ENCODE measurements at regions not wholly inside any gene's neighbourhood (a gene's known extent, or its start where the extent isn't known, plus 50 kb on each side); places are given as distances from the start of the nearest gene placed in this dataset.

- POLR2A ChIA-PET (ENCODE audit: unreplicated experiment): no interaction called here
- BruUV-seq (replicated peaks): no TSS peak
- Histone ChIP-seq H3K14ac (replicated peaks; ENCODE audit: low read depth, low read length) (no peak overlapping the region), H3K4ac (ENCODE audit: low read depth, low read length) (no peak overlapping the region), H4K8ac (ENCODE audit: low read depth in 2 of 2, low read length in 2 of 2) (no peak overlapping the region), H3K79me1 (ENCODE audit: low read depth in 1 of 2, low read length in 2 of 2) (no peaks in the 10 kb centered on the region), H3K4me3 (ENCODE audit: insufficient read depth, low read depth, low read length) (no peak overlapping the region), H2BK20ac (ENCODE audit: low read depth, low read length) (no peak overlapping the region), H3K36me3 (ENCODE audit: control insufficient read depth, insufficient read depth, low read length) (no peaks in the 10 kb centered on the region), H3K9me1 (ENCODE audit: insufficient read depth, low read length) (no peaks in the 10 kb centered on the region), H3K4me1 (ENCODE audit: control insufficient read depth, insufficient read depth, low read length) (no peaks in the 10 kb centered on the region), H3K9me3 (ENCODE audit: control insufficient read depth, insufficient read depth, low read length) (peaks cover 7% of the 10 kb centered on the region), H2AK5ac (ENCODE audit: low read depth, low read length) (no peak overlapping the region), H2BK15ac (ENCODE audit: low read depth, low read length) (no peak overlapping the region), H3K23ac (ENCODE audit: low read depth, low read length) (no peak overlapping the region), H3K56ac (ENCODE audit: extremely low read depth, insufficient read depth, low read length) (no peak overlapping the region), H2AK9ac (replicated peaks; ENCODE audit: low read depth, low read length, poor library complexity) (no peak overlapping the region), H2BK5ac (ENCODE audit: low read depth, low read length, poor library complexity, severe bottlenecking) (no peak overlapping the region), H2BK120ac (ENCODE audit: low read depth, low read length) (no peak overlapping the region), H3K4me2 (ENCODE audit: low read depth, low read length) (no peak overlapping the region), H3K18ac (ENCODE audit: low read depth, low read length) (no peak overlapping the region), H3K27me3 (ENCODE audit: control insufficient read depth, insufficient read depth, low read length) (no peaks in the 10 kb centered on the region), H2AFZ (replicated peaks; ENCODE audit: low read length, poor library complexity) (no peak overlapping the region), H4K91ac (ENCODE audit: insufficient read depth, low read depth, low read length) (no peak overlapping the region), H4K20me1 (ENCODE audit: insufficient read depth, low read length) (no peaks in the 10 kb centered on the region), H4K5ac (ENCODE audit: low read depth, low read length) (no peak overlapping the region), H3K9ac (ENCODE audit: low read depth, low read length) (no peak overlapping the region), H3K27ac (ENCODE audit: insufficient read depth, low read length) (no peak overlapping the region)
- in situ Hi-C loops (cut with MboI; ENCODE audit: low sequenced_read_pairs) (no loop called here), dilution Hi-C loops (cut with HindIII; ENCODE audit: low sequenced_read_pairs, unreplicated experiment) (no loop called here), intact Hi-C loops (cut with micrococcal nuclease) (no loop called here)
- WGBS, 2 experiments (ENCODE audit: extremely low coverage in 2 of 2, insufficient read length in 1 of 2): 48% methylated on average over 3 of the region's 4 CpGs; no CpG with 5 or more reads in 1 of the 2 experiments
- TF ChIP-seq FOS (IDR thresholded peaks at IDR 0.05; ENCODE audit: low read depth, low read length) (no peak), RFX5 (IDR thresholded peaks at IDR 0.05; ENCODE audit: low read depth, low read length) (no peak), NFE2L2 (IDR thresholded peaks at IDR 0.05; ENCODE audit: low read depth, low read length) (no peak), MAFK (IDR thresholded peaks at IDR 0.05; ENCODE audit: low read depth, low read length) (no peak), CEBPB (IDR thresholded peaks at IDR 0.05; ENCODE audit: low read depth, low read length) (no peak), SMC3 (IDR thresholded peaks at IDR 0.05; ENCODE audit: low read depth, low read length) (no peak), MXI1 (IDR thresholded peaks at IDR 0.05; ENCODE audit: borderline replicate concordance, low read depth, low read length) (no peak), BHLHE40 (IDR thresholded peaks at IDR 0.05; ENCODE audit: low read depth, low read length) (no peak), POLR2A (IDR thresholded peaks at IDR 0.05; ENCODE audit: low read depth, low read length) (no peak), RCOR1 (IDR thresholded peaks at IDR 0.05; ENCODE audit: insufficient replicate concordance, low read length) (no peak), CTCF (conservative IDR thresholded peaks at IDR 0.05; ENCODE audit: low read depth, low read length) (no peak), RAD21 (IDR thresholded peaks at IDR 0.05; ENCODE audit: low read length) (no peak)
- TF ChIP-seq, protein P1, sequence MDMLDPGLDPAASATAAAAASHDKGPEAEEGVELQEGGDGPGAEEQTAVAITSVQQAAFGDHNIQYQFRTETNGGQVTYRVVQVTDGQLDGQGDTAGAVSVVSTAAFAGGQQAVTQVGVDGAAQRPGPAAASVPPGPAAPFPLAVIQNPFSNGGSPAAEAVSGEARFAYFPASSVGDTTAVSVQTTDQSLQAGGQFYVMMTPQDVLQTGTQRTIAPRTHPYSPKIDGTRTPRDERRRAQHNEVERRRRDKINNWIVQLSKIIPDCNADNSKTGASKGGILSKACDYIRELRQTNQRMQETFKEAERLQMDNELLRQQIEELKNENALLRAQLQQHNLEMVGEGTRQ (IDR thresholded peaks at IDR 0.05; ENCODE audit: low read depth, low read length): no peak
- no peak for ATAC-seq (ENCODE audit: low read depth)
- CTCF ChIA-PET: no interaction called here
- no peak for DNase-seq
Observed at GRCh38 chr9:85332487-85332886, 409.3 kb downstream of the AGTPBP1 start.
